AG09309 (cell line): ENCODE measurements at regions not wholly inside any gene's neighbourhood (a gene's known extent, or its start where the extent isn't known, plus 50 kb on each side); places are given as distances from the start of the nearest gene placed in this dataset.

Experiments used
- DNase-seq: peaks from one replicate; pipeline ENCODE4 v3.0.0-alpha.2; 2010; ENCODE audit warnings: low read depth
- H3K4me3 ChIP-seq: 2 replicates; pipeline ENCODE4 v1.5.1; 2011; ENCODE audit warnings: mild to moderate bottlenecking, low read depth, low read length, moderate library complexity; ENCODE audit not compliant: control insufficient read depth
- CTCF ChIP-seq: IDR thresholded peaks from 2 replicates; pipeline ENCODE4 v1.5.1; 2011; ENCODE audit warnings: mild to moderate bottlenecking, low read depth, low read length, inconsistent platforms; ENCODE audit not compliant: insufficient read depth, control insufficient read depth; ENCODE audit errors: missing control alignments

GRCh38 chr6:131510591-131510990 is 62.4 kb upstream of the ARG1 start:
- no peak for DNase-seq
- no peak overlapping the region for H3K4me3 ChIP-seq
- TF ChIP-seq CTCF: no peak

DNA sequence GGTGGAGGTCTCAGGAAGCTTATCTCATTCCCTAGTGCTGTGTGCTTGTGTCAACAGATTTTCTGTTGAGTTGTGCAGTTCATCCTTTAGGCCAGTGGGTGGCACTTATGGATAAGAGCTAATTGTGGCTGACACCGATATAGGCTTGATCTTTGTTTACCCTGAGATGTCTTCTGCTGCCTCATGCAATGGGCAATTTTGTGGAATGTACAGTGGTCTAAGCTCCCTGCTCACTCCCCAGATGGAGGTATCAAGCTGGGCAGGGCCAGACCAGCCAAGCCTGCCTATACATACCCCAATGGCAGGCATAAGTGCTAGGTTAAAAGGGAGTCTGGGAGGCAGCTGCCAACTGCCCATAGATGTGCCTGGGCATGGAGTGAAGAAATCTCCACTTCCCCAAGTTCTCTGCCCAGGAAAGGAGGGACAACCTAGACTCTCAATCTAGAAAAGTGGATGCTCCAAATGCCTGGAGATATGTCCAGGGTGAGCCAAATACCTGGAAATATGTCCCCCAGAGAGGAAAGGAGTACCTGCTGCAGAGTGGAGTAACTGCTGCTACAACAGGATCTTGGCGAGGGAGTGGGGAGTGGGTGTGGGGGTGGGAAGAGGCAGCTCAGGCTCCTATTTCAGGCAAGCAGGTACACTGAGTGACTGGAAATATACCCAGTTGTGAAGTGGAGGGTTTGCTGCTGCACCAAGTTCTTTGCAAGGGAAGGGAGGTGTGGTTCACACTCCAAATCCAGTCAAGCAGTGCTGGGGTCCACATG is 53.2 kb upstream of the ARG1 start:
- DNase-seq: peak; percentile 13
- no peak overlapping the region for H3K4me3 ChIP-seq
- peak; percentile 73 for TF ChIP-seq CTCF
